Endodermal cell (in vitro differentiated cells): ENCODE measurements at regions not wholly inside any gene's neighbourhood (a gene's known extent, or its start where the extent isn't known, plus 50 kb on each side); places are given as distances from the start of the nearest gene placed in this dataset.
A peak's percentile ranks its signal among the peaks of the same experiment; 100 is the strongest.

ENCODE experiments used
- DNase-seq: peaks from one replicate; pipeline ENCODE4 v3.0.0-alpha.2; 2017
- H3K27ac ChIP-seq: 2 replicates; pipeline ENCODE4 v1.5.1; 2013; ENCODE audit warnings: mild to moderate bottlenecking, low read depth, low read length, moderate library complexity
- H3K27me3 ChIP-seq: 2 replicates; pipeline ENCODE4 v1.6.1; 2013; ENCODE audit warnings: mild to moderate bottlenecking, low read length, moderate library complexity; ENCODE audit not compliant: insufficient read depth, control insufficient read depth, poor library complexity, severe bottlenecking
- H3K36me3 ChIP-seq: 2 replicates; pipeline ENCODE4 v1.7.0; 2013; ENCODE audit warnings: mild to moderate bottlenecking, low read length, moderate library complexity; ENCODE audit not compliant: control insufficient read depth, insufficient read depth
- H3K4me1 ChIP-seq: one replicate; pipeline ENCODE4 v1.7.0; 2013; ENCODE audit warnings: low read length; ENCODE audit not compliant: control insufficient read depth, insufficient read depth
- H3K4me3 ChIP-seq: 2 replicates; pipeline ENCODE4 v1.5.1; 2013; ENCODE audit warnings: mild to moderate bottlenecking, low read length, moderate library complexity
- H3K9ac ChIP-seq: 2 replicates; pipeline ENCODE4 v1.6.1; 2013; ENCODE audit warnings: mild to moderate bottlenecking, low read length, moderate library complexity; ENCODE audit not compliant: poor library complexity, severe bottlenecking; ENCODE audit errors: extremely low read depth
- H3K9me3 ChIP-seq: 2 replicates; pipeline ENCODE4 v1.6.1; 2013; ENCODE audit warnings: mild to moderate bottlenecking, low read length, moderate library complexity; ENCODE audit not compliant: control insufficient read depth
- H3K27ac Mint-ChIP-seq: 2 replicates; pipeline ENCODE4 v1.8.0; 2020; ENCODE audit warnings: mixed read lengths
- H3K27me3 Mint-ChIP-seq: 2 replicates; pipeline ENCODE4 v1.8.0; 2021; ENCODE audit warnings: mild to moderate bottlenecking, mixed read lengths; ENCODE audit not compliant: insufficient read depth
- H3K36me3 Mint-ChIP-seq: 2 replicates; pipeline ENCODE4 v1.8.0; 2020; ENCODE audit warnings: low read depth, mixed read lengths
- H3K4me1 Mint-ChIP-seq: 2 replicates; pipeline ENCODE4 v1.8.0; 2020; ENCODE audit warnings: mixed read lengths
- H3K4me3 Mint-ChIP-seq: 2 replicates; pipeline ENCODE4 v1.8.0; 2020; ENCODE audit warnings: mild to moderate bottlenecking, moderate library complexity, mixed read lengths
- H3K9me3 Mint-ChIP-seq: 2 replicates; pipeline ENCODE4 v1.8.0; 2020; ENCODE audit warnings: mild to moderate bottlenecking, mixed read lengths
- CTCF ChIP-seq: fragments of 200-600 bp; sonication (generic); conservative IDR thresholded peaks from 2 replicates; pipeline ENCODE4 v1.5.0; 2021; ENCODE audit warnings: antibody characterized with exemption, mild to moderate bottlenecking
- WGBS, 2 experiments: methylation state at CpG; one replicate each; pipeline versions ENCODE4 v1.1.5 to v1.1.7; 2013; ENCODE audit warnings: missing lambda C conversion rate in 2 of 2, mixed read lengths in 1 of 2; ENCODE audit not compliant: insufficient coverage in 1 of 2, insufficient read length in 1 of 2; 5-methylcytosine and 5-hydroxymethylcytosine counted together

- peaks cover 8% of the 10 kb centered on the region for H3K9me3 ChIP-seq
- H3K27ac Mint-ChIP-seq, result peak overlapping the region; percentile 86
- H3K27me3 Mint-ChIP-seq, result no peaks in the 10 kb centered on the region
- no peaks in the 10 kb centered on the region for H3K36me3 ChIP-seq
- TF ChIP-seq CTCF, result no peak
- H3K36me3 Mint-ChIP-seq, result no peaks in the 10 kb centered on the region
- no peaks in the 10 kb centered on the region for H3K4me1 ChIP-seq
- no peak overlapping the region for H3K4me3 Mint-ChIP-seq
- no peak for DNase-seq
- H3K27ac ChIP-seq, result no peak overlapping the region
- no peaks in the 10 kb centered on the region for H3K27me3 ChIP-seq
- peaks cover 3% of the 10 kb centered on the region for H3K9me3 Mint-ChIP-seq
- H3K4me3 ChIP-seq, result peak overlapping the region; percentile 39
- H3K9ac ChIP-seq, result peak overlapping the region; percentile 9
- H3K4me1 Mint-ChIP-seq, result peaks cover 43% of the 10 kb centered on the region
- 77 to 100% methylated on average over 1 of the region's 3 CpGs for WGBS, 2 experiments
These were observed 70.8 kb downstream of the RAP2B start for GRCh38 chr3:153232851-153233271.

GRCh38 chr3:153233986-153234385 is 72.0 kb downstream of the RAP2B start:
- Histone ChIP-seq H3K4me1 (no peaks in the 10 kb centered on the region), H3K9me3 (peaks cover 8% of the 10 kb centered on the region), H3K4me3 (no peak overlapping the region), H3K27me3 (no peaks in the 10 kb centered on the region), H3K27ac (no peak overlapping the region), H3K36me3 (no peaks in the 10 kb centered on the region), H3K9ac (no peak overlapping the region)
- TF ChIP-seq CTCF, result no peak
- H3K27ac Mint-ChIP-seq, result no peak overlapping the region
- H3K4me3 Mint-ChIP-seq, result no peak overlapping the region
- H3K27me3 Mint-ChIP-seq, result no peaks in the 10 kb centered on the region
- peaks cover 3% of the 10 kb centered on the region for H3K9me3 Mint-ChIP-seq
- H3K4me1 Mint-ChIP-seq, result peaks cover 43% of the 10 kb centered on the region
- no peaks in the 10 kb centered on the region for H3K36me3 Mint-ChIP-seq
- DNase-seq, result no peak

GRCh38 chr3:153242896-153243295 is 80.9 kb downstream of the RAP2B start:
- Mint-ChIP-seq H3K27ac (no peak overlapping the region), H3K9me3 (peaks cover 20% of the 10 kb centered on the region), H3K4me1 (no peaks in the 10 kb centered on the region), H3K36me3 (peaks cover 10% of the 10 kb centered on the region), H3K4me3 (no peak overlapping the region), H3K27me3 (no peaks in the 10 kb centered on the region)
- Histone ChIP-seq H3K9me3 (peaks cover 14% of the 10 kb centered on the region), H3K4me3 (no peak overlapping the region), H3K36me3 (no peaks in the 10 kb centered on the region), H3K27me3 (no peaks in the 10 kb centered on the region), H3K27ac (no peak overlapping the region), H3K9ac (no peak overlapping the region), H3K4me1 (no peaks in the 10 kb centered on the region)
- no peak for TF ChIP-seq CTCF
- WGBS, 2 experiments, result 93 to 100% methylated on average over 1 of the region's 2 CpGs
- no peak for DNase-seq
